Stomach smooth muscle (tissue), 2 donors: ENCODE measurements at regions not wholly inside any gene's neighbourhood (a gene's known extent, or its start where the extent isn't known, plus 50 kb on each side); places are given as distances from the start of the nearest gene placed in this dataset.
A peak's percentile ranks its signal among the peaks of the same experiment; 100 is the strongest.

Experiments used
- H3K27ac ChIP-seq: one replicate; pipeline ENCODE4 v1.7.0; 2013; ENCODE audit warnings: mild to moderate bottlenecking, low read length, inconsistent platforms
- H3K27me3 ChIP-seq, 2 donors: one replicate each; pipeline ENCODE4 v1.7.0; 2013; ENCODE audit warnings: low read length in 2 of 2; ENCODE audit not compliant: insufficient read depth in 2 of 2, control insufficient read depth in 1 of 2
- H3K36me3 ChIP-seq, 2 donors: one replicate each; pipeline ENCODE4 v1.7.0; 2013; ENCODE audit warnings: low read length in 2 of 2; ENCODE audit not compliant: control insufficient read depth in 2 of 2, insufficient read depth in 2 of 2
- H3K4me1 ChIP-seq: one replicate; pipeline ENCODE4 v1.7.0; 2013; ENCODE audit warnings: low read length; ENCODE audit not compliant: control insufficient read depth, insufficient read depth
- H3K4me3 ChIP-seq, 2 donors: one replicate each; pipeline ENCODE4 v1.7.0; 2013; ENCODE audit warnings: low read length in 2 of 2
- H3K9ac ChIP-seq, 2 donors: one replicate each; pipeline ENCODE4 v1.7.0; 2013; ENCODE audit warnings: low read length in 2 of 2, mild to moderate bottlenecking in 1 of 2
- H3K9me3 ChIP-seq, 2 donors: one replicate each; pipeline ENCODE4 v1.7.0; 2013; ENCODE audit warnings: low read length in 2 of 2; ENCODE audit not compliant: control insufficient read depth in 2 of 2
- donor health status: healthy.
- donor health status: Pancreatic carcinoma.

GRCh38 chr6:126117251-126117650 is 130.9 kb downstream of the TRMT11 start:
- no peak overlapping the region for H3K9ac ChIP-seq
- no peaks in the 10 kb centered on the region for H3K9me3 ChIP-seq
- no peak overlapping the region for H3K4me3 ChIP-seq
- H3K27ac ChIP-seq, result no peak overlapping the region
- H3K27me3 ChIP-seq, result no peaks in the 10 kb centered on the region
- H3K36me3 ChIP-seq, result no peaks in the 10 kb centered on the region
- H3K4me1 ChIP-seq, result no peaks in the 10 kb centered on the region

- Histone ChIP-seq H3K9ac (no peak overlapping the region), H3K4me1 (no peaks in the 10 kb centered on the region), H3K4me3 (no peak overlapping the region), H3K27me3 (no peaks in the 10 kb centered on the region), H3K27ac (no peak overlapping the region), H3K9me3 (no peaks in the 10 kb centered on the region), H3K36me3 (no peaks in the 10 kb centered on the region)
Measured at GRCh38 chr6:126118058-126118755, 131.9 kb downstream of the TRMT11 start.

- Histone ChIP-seq H3K27ac (no peak overlapping the region), H3K27me3 (no peaks in the 10 kb centered on the region), H3K4me1 (no peaks in the 10 kb centered on the region), H3K9me3 (no peaks in the 10 kb centered on the region), H3K36me3 (no peaks in the 10 kb centered on the region), H3K4me3 (no peak overlapping the region), H3K9ac (no peak overlapping the region)
Measured at GRCh38 chr6:126118936-126119335, 132.6 kb downstream of the TRMT11 start.

- H3K9me3 ChIP-seq, result no peaks in the 10 kb centered on the region
- no peaks in the 10 kb centered on the region for H3K27me3 ChIP-seq
- no peak overlapping the region for H3K4me3 ChIP-seq
- H3K27ac ChIP-seq, result no peak overlapping the region
- H3K4me1 ChIP-seq, result no peaks in the 10 kb centered on the region
- no peaks in the 10 kb centered on the region for H3K36me3 ChIP-seq
- no peak overlapping the region for H3K9ac ChIP-seq
Measured at GRCh38 chr6:126123226-126123625, 136.9 kb downstream of the TRMT11 start.

- H3K9ac ChIP-seq, result no peak overlapping the region
- no peaks in the 10 kb centered on the region for H3K36me3 ChIP-seq
- H3K4me1 ChIP-seq, result no peaks in the 10 kb centered on the region
- H3K27me3 ChIP-seq, result no peaks in the 10 kb centered on the region
- H3K9me3 ChIP-seq, result no peaks in the 10 kb centered on the region
- no peak overlapping the region for H3K4me3 ChIP-seq
- no peak overlapping the region for H3K27ac ChIP-seq
Measured at GRCh38 chr6:126127659-126128058, 141.3 kb downstream of the TRMT11 start.

GRCh38 chr6:126131246-126131645 is 144.9 kb downstream of the TRMT11 start:
- Histone ChIP-seq H3K36me3 (no peaks in the 10 kb centered on the region), H3K4me1 (no peaks in the 10 kb centered on the region), H3K27me3 (no peaks in the 10 kb centered on the region), H3K27ac (no peak overlapping the region), H3K9me3 (no peaks in the 10 kb centered on the region), H3K4me3 (no peak overlapping the region), H3K9ac (no peak overlapping the region)

GRCh38 chr6:126133984-126134383 is 147.6 kb downstream of the TRMT11 start:
- Histone ChIP-seq H3K36me3 (no peaks in the 10 kb centered on the region), H3K9ac (no peak overlapping the region), H3K4me3 (no peak overlapping the region), H3K27ac (no peak overlapping the region), H3K9me3 (no peaks in the 10 kb centered on the region), H3K4me1 (no peaks in the 10 kb centered on the region), H3K27me3 (no peaks in the 10 kb centered on the region)

GRCh38 chr6:126134491-126134890 is 148.2 kb downstream of the TRMT11 start:
- Histone ChIP-seq H3K27me3 (no peaks in the 10 kb centered on the region), H3K27ac (no peak overlapping the region), H3K4me3 (no peak overlapping the region), H3K9ac (no peak overlapping the region), H3K36me3 (no peaks in the 10 kb centered on the region), H3K4me1 (no peaks in the 10 kb centered on the region), H3K9me3 (no peaks in the 10 kb centered on the region)

- Histone ChIP-seq H3K4me3 (no peak overlapping the region), H3K27ac (no peak overlapping the region), H3K9ac (no peak overlapping the region), H3K4me1 (no peaks in the 10 kb centered on the region), H3K9me3 (no peaks in the 10 kb centered on the region), H3K27me3 (no peaks in the 10 kb centered on the region), H3K36me3 (no peaks in the 10 kb centered on the region)
Measured at GRCh38 chr6:126140015-126140414, 153.7 kb downstream of the TRMT11 start.

GRCh38 chr6:126143761-126144251 is 157.5 kb downstream of the TRMT11 start:
- Histone ChIP-seq H3K27me3 (no peaks in the 10 kb centered on the region), H3K9ac (no peak overlapping the region)

GRCh38 chr6:126145351-126145750 is 159.0 kb downstream of the TRMT11 start:
- peak overlapping the region in 1 of 2 donors; percentile 15 for H3K4me3 ChIP-seq
- H3K9ac ChIP-seq, result no peak overlapping the region
- H3K27ac ChIP-seq, result no peak overlapping the region
- H3K9me3 ChIP-seq, result no peaks in the 10 kb centered on the region
- peaks cover 3% of the 10 kb centered on the region for H3K4me1 ChIP-seq
- H3K27me3 ChIP-seq, result no peaks in the 10 kb centered on the region
- H3K36me3 ChIP-seq, result no peaks in the 10 kb centered on the region

More at GRCh38 chr6:126143761-126144251, 157.5 kb downstream of the TRMT11 start:
- Histone ChIP-seq H3K27ac (no peak overlapping the region), H3K9me3 (no peaks in the 10 kb centered on the region), H3K4me3 (no peak overlapping the region), H3K4me1 (peaks cover 3% of the 10 kb centered on the region), H3K36me3 (no peaks in the 10 kb centered on the region)
